ENCODE measurements at regions not wholly inside any gene's neighbourhood (a gene's known extent, or its start where the extent isn't known, plus 50 kb on each side); places are given as distances from the start of the nearest gene placed in this dataset.

- DNase-seq = no peak
These were observed 103.2 kb downstream of the TBX5 start for GRCh38 chr12:114302606-114303315.

- DNase-seq = no peak
These were observed 103.8 kb downstream of the TBX5 start for GRCh38 chr12:114302117-114302516.

GRCh38 chr12:114294303-114294685 lies 111.7 kb downstream of the TBX5 start:
- DNase-seq = no peak

GRCh38 chr12:114293571-114294302 lies 112.2 kb downstream of the TBX5 start:
- DNase-seq = no peak

- no peak for DNase-seq
These were observed 112.9 kb downstream of the TBX5 start for GRCh38 chr12:114293073-114293472.

- no peak for DNase-seq
These were observed 114.4 kb downstream of the TBX5 start for GRCh38 chr12:114291389-114292060.

GRCh38 chr12:114287821-114288525 lies 118.0 kb downstream of the TBX5 start:
- no peak for DNase-seq

GRCh38 chr12:114286145-114286544 lies 119.8 kb downstream of the TBX5 start:
- DNase-seq = no peak

- no peak for DNase-seq
These were observed 120.4 kb downstream of the TBX5 start for GRCh38 chr12:114285554-114285953.

- no peak for DNase-seq
These were observed 121.9 kb downstream of the TBX5 start for GRCh38 chr12:114284041-114284440.

GRCh38 chr12:114275932-114276785 lies 129.8 kb downstream of the TBX5 start:
- DNase-seq = no peak

- no peak for DNase-seq
These were observed 130.9 kb downstream of the TBX5 start for GRCh38 chr12:114275086-114275485.

- no peak for DNase-seq
These were observed 131.8 kb downstream of the TBX5 start for GRCh38 chr12:114274131-114274530.

- no peak for DNase-seq
These were observed 133.3 kb downstream of the TBX5 start for GRCh38 chr12:114272605-114273004.

- no peak for DNase-seq
These were observed 133.9 kb downstream of the TBX5 start for GRCh38 chr12:114272071-114272470.

GRCh38 chr12:114269153-114269552 lies 136.8 kb downstream of the TBX5 start:
- DNase-seq = no peak

GRCh38 chr12:114266536-114266935 lies 139.4 kb downstream of the TBX5 start:
- no peak for DNase-seq

GRCh38 chr12:114265036-114265435 lies 140.9 kb downstream of the TBX5 start:
- no peak for DNase-seq

GRCh38 chr12:114263056-114263805 lies 142.7 kb downstream of the TBX5 start:
- no peak for DNase-seq

GRCh38 chr12:114257687-114258086 lies 148.3 kb downstream of the TBX5 start:
- no peak for DNase-seq

- DNase-seq = no peak
These were observed 150.9 kb downstream of the TBX5 start for GRCh38 chr12:114254998-114255397.

All from activated CD4-positive, alpha-beta T cell treated with anti-CD3 and anti-CD28 coated beads for 48 hours (primary cell).